SU-DHL-6 (cell line): ENCODE measurements at regions not wholly inside any gene's neighbourhood (a gene's known extent, or its start where the extent isn't known, plus 50 kb on each side); places are given as distances from the start of the nearest gene placed in this dataset.

ENCODE experiments used
- EZH2phosphoT487 ChIP-seq: fragments of 200-600 bp; sonication (generic), shearing (Covaris generic); conservative IDR thresholded peaks from 2 replicates; pipeline ENCODE4 v1.6.1; 2018; ENCODE audit warnings: mild to moderate bottlenecking, antibody characterized with exemption, low read length, moderate library complexity, mixed read lengths
- TF ChIP-seq, protein P1 (sequence below): fragments of 200-600 bp; sonication (generic); IDR thresholded peaks from one replicate; pipeline ENCODE4 v1.5.1; 2017; ENCODE audit warnings: antibody characterized with exemption, mild to moderate bottlenecking, low read length, moderate library complexity; ENCODE audit not compliant: insufficient read depth, poor library complexity, severe bottlenecking

DNA sequence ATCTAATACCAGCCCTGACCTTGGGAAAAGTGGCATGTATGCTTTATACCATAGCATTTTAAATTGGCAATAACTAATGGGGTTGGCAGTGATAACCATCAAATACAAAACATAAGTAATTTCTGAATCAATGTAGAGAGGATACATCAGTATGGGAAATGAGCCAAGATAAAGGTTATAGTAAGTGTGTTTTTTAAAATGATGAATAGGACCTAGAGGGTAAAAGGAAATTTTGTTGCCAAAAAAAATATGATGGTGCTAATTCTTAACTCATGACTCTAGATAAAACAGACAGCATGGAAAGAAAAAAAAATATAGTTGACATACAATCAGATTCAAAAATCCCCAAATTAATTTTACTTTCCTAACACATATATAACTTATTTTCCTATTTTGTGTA lies 75.4 kb upstream of the ROBO1 start:
- TF ChIP-seq, protein P1, sequence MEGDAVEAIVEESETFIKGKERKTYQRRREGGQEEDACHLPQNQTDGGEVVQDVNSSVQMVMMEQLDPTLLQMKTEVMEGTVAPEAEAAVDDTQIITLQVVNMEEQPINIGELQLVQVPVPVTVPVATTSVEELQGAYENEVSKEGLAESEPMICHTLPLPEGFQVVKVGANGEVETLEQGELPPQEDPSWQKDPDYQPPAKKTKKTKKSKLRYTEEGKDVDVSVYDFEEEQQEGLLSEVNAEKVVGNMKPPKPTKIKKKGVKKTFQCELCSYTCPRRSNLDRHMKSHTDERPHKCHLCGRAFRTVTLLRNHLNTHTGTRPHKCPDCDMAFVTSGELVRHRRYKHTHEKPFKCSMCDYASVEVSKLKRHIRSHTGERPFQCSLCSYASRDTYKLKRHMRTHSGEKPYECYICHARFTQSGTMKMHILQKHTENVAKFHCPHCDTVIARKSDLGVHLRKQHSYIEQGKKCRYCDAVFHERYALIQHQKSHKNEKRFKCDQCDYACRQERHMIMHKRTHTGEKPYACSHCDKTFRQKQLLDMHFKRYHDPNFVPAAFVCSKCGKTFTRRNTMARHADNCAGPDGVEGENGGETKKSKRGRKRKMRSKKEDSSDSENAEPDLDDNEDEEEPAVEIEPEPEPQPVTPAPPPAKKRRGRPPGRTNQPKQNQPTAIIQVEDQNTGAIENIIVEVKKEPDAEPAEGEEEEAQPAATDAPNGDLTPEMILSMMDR: no peak
- no peak for TF ChIP-seq EZH2phosphoT487
